Keratinocyte (primary cell): ENCODE measurements at regions not wholly inside any gene's neighbourhood (a gene's known extent, or its start where the extent isn't known, plus 50 kb on each side); places are given as distances from the start of the nearest gene placed in this dataset.

Experiments
- CTCF ChIP-seq, 3 experiments: IDR thresholded peaks in 1 of 3; conservative IDR thresholded peaks in 1 of 3; optimal IDR thresholded peaks in 1 of 3; 2 replicates in 2 of 3; 3 replicates in 1 of 3; pipeline versions ENCODE3 to v1.5.1; 2011; ENCODE audit warnings: low read length in 3 of 3, mild to moderate bottlenecking in 3 of 3, moderate library complexity in 2 of 3, control low read depth in 1 of 3, inconsistent platforms in 1 of 3; ENCODE audit not compliant: insufficient read depth in 2 of 3; ENCODE audit errors: extremely low read depth in 1 of 3
- EZH2 ChIP-seq: IDR thresholded peaks from one replicate; pipeline ENCODE4 v1.6.1; 2012; ENCODE audit warnings: inconsistent platforms, mild to moderate bottlenecking, low read length, moderate library complexity

GRCh38 chr2:145068509-145068908 lies 548.6 kb upstream of the ZEB2 start:
- TF ChIP-seq CTCF (optimal IDR thresholded peaks at IDR 0.05 in 1 of 3, IDR thresholded peaks at IDR 0.05 in 1 of 3, conservative IDR thresholded peaks at IDR 0.05 in 1 of 3; ENCODE audit: extremely low read depth in 1 of 3, insufficient read depth in 2 of 3, low read length in 3 of 3) (no peak), EZH2 (no peak)
